ENCODE measurements at regions not wholly inside any gene's neighbourhood (a gene's known extent, or its start where the extent isn't known, plus 50 kb on each side); places are given as distances from the start of the nearest gene placed in this dataset.

DNA sequence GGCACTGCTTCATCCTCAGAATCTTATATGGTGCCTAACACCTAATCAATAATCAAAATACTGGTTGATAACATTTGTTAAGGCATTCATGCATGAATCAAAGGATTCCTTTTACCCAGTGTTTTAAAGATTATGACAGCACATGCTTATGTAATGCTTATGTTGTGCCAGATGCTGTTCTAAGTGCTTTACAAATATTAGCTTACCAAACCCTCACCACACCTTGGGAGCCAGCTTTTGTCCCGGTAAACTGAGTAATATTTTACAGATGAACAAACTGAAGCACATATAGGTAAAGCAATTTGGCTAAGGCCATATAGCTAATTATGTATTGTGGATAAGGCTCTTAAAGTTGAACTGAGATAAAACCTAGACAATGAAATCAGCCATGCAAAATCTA lies 209.2 kb downstream of the ALX1 start:
- TF ChIP-seq ESRRA (IDR thresholded peaks at IDR 0.05; ENCODE audit: borderline replicate concordance, low read length): no peak
- no peak for TF ChIP-seq MAFK (IDR thresholded peaks at IDR 0.05; ENCODE audit: partially characterized antibody)
- TF ChIP-seq, protein P1, sequence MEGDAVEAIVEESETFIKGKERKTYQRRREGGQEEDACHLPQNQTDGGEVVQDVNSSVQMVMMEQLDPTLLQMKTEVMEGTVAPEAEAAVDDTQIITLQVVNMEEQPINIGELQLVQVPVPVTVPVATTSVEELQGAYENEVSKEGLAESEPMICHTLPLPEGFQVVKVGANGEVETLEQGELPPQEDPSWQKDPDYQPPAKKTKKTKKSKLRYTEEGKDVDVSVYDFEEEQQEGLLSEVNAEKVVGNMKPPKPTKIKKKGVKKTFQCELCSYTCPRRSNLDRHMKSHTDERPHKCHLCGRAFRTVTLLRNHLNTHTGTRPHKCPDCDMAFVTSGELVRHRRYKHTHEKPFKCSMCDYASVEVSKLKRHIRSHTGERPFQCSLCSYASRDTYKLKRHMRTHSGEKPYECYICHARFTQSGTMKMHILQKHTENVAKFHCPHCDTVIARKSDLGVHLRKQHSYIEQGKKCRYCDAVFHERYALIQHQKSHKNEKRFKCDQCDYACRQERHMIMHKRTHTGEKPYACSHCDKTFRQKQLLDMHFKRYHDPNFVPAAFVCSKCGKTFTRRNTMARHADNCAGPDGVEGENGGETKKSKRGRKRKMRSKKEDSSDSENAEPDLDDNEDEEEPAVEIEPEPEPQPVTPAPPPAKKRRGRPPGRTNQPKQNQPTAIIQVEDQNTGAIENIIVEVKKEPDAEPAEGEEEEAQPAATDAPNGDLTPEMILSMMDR (IDR thresholded peaks at IDR 0.05): no peak
- TF ChIP-seq NR3C1 (IDR thresholded peaks at IDR 0.05): no peak
- TF ChIP-seq TP53 (CRISPR knock-in tag; IDR thresholded peaks at IDR 0.05): no peak
- TF ChIP-seq, protein P2, sequence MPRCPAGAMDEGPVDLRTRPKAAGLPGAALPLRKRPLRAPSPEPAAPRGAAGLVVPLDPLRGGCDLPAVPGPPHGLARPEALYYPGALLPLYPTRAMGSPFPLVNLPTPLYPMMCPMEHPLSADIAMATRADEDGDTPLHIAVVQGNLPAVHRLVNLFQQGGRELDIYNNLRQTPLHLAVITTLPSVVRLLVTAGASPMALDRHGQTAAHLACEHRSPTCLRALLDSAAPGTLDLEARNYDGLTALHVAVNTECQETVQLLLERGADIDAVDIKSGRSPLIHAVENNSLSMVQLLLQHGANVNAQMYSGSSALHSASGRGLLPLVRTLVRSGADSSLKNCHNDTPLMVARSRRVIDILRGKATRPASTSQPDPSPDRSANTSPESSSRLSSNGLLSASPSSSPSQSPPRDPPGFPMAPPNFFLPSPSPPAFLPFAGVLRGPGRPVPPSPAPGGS (IDR thresholded peaks at IDR 0.05): no peak
- no peak for TF ChIP-seq EP300 (IDR thresholded peaks at IDR 0.05)
- TF ChIP-seq POLR2A (IDR thresholded peaks at IDR 0.05; ENCODE audit: low read length): no peak
- TF ChIP-seq, protein P3, sequence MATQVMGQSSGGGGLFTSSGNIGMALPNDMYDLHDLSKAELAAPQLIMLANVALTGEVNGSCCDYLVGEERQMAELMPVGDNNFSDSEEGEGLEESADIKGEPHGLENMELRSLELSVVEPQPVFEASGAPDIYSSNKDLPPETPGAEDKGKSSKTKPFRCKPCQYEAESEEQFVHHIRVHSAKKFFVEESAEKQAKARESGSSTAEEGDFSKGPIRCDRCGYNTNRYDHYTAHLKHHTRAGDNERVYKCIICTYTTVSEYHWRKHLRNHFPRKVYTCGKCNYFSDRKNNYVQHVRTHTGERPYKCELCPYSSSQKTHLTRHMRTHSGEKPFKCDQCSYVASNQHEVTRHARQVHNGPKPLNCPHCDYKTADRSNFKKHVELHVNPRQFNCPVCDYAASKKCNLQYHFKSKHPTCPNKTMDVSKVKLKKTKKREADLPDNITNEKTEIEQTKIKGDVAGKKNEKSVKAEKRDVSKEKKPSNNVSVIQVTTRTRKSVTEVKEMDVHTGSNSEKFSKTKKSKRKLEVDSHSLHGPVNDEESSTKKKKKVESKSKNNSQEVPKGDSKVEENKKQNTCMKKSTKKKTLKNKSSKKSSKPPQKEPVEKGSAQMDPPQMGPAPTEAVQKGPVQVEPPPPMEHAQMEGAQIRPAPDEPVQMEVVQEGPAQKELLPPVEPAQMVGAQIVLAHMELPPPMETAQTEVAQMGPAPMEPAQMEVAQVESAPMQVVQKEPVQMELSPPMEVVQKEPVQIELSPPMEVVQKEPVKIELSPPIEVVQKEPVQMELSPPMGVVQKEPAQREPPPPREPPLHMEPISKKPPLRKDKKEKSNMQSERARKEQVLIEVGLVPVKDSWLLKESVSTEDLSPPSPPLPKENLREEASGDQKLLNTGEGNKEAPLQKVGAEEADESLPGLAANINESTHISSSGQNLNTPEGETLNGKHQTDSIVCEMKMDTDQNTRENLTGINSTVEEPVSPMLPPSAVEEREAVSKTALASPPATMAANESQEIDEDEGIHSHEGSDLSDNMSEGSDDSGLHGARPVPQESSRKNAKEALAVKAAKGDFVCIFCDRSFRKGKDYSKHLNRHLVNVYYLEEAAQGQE (IDR thresholded peaks at IDR 0.05): no peak
- no peak for TF ChIP-seq CBX2 (IDR thresholded peaks at IDR 0.05; ENCODE audit: borderline replicate concordance, low read depth)
- TF ChIP-seq, protein P4, sequence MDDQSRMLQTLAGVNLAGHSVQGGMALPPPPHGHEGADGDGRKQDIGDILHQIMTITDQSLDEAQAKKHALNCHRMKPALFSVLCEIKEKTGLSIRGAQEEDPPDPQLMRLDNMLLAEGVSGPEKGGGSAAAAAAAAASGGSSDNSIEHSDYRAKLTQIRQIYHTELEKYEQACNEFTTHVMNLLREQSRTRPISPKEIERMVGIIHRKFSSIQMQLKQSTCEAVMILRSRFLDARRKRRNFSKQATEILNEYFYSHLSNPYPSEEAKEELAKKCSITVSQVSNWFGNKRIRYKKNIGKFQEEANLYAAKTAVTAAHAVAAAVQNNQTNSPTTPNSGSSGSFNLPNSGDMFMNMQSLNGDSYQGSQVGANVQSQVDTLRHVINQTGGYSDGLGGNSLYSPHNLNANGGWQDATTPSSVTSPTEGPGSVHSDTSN (IDR thresholded peaks at IDR 0.05): no peak
- TF ChIP-seq, protein P5, sequence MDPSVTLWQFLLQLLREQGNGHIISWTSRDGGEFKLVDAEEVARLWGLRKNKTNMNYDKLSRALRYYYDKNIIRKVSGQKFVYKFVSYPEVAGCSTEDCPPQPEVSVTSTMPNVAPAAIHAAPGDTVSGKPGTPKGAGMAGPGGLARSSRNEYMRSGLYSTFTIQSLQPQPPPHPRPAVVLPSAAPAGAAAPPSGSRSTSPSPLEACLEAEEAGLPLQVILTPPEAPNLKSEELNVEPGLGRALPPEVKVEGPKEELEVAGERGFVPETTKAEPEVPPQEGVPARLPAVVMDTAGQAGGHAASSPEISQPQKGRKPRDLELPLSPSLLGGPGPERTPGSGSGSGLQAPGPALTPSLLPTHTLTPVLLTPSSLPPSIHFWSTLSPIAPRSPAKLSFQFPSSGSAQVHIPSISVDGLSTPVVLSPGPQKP (IDR thresholded peaks at IDR 0.05; ENCODE audit: low read depth, low read length): no peak
- TF ChIP-seq, protein P6, sequence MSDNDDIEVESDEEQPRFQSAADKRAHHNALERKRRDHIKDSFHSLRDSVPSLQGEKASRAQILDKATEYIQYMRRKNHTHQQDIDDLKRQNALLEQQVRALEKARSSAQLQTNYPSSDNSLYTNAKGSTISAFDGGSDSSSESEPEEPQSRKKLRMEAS (IDR thresholded peaks at IDR 0.05): no peak
- no peak for TF ChIP-seq RFX5 (IDR thresholded peaks at IDR 0.05)
